ENCODE measurements at regions not wholly inside any gene's neighbourhood (a gene's known extent, or its start where the extent isn't known, plus 50 kb on each side); places are given as distances from the start of the nearest gene placed in this dataset.

GRCh38 chr13:23996456-23996855 is 99.2 kb upstream of the C1QTNF9B start:
- no peak for TF ChIP-seq CTCF (IDR thresholded peaks at IDR 0.05; ENCODE audit: low read depth, low read length, missing control alignments)
- H3K4me3 ChIP-seq (ENCODE audit: low read depth, low read length), result no peak overlapping the region
- no peak for DNase-seq (ENCODE audit: low read depth)

- H3K4me3 ChIP-seq (ENCODE audit: low read depth, low read length), result no peak overlapping the region
- no peak for TF ChIP-seq CTCF (IDR thresholded peaks at IDR 0.05; ENCODE audit: low read depth, low read length, missing control alignments)
- DNase-seq (ENCODE audit: low read depth), result no peak
These were observed 102.1 kb upstream of the C1QTNF9B start for GRCh38 chr13:23999424-23999823.

GRCh38 chr13:24002206-24002815 is 105.0 kb upstream of the C1QTNF9B start:
- no peak overlapping the region for H3K4me3 ChIP-seq (ENCODE audit: low read depth, low read length)
- no peak for DNase-seq (ENCODE audit: low read depth)
- TF ChIP-seq CTCF (IDR thresholded peaks at IDR 0.05; ENCODE audit: low read depth, low read length, missing control alignments), result no peak

GRCh38 chr13:24004142-24004899 is 107.0 kb upstream of the C1QTNF9B start:
- no peak for DNase-seq (ENCODE audit: low read depth)
- no peak overlapping the region for H3K4me3 ChIP-seq (ENCODE audit: low read depth, low read length)
- TF ChIP-seq CTCF (IDR thresholded peaks at IDR 0.05; ENCODE audit: low read depth, low read length, missing control alignments), result no peak

- no peak for TF ChIP-seq CTCF (IDR thresholded peaks at IDR 0.05; ENCODE audit: low read depth, low read length, missing control alignments)
- no peak overlapping the region for H3K4me3 ChIP-seq (ENCODE audit: low read depth, low read length)
- no peak for DNase-seq (ENCODE audit: low read depth)
These were observed 107.7 kb upstream of the C1QTNF9B start for GRCh38 chr13:24004971-24005370.

- H3K4me3 ChIP-seq (ENCODE audit: low read depth, low read length), result no peak overlapping the region
- no peak for DNase-seq (ENCODE audit: low read depth)
- no peak for TF ChIP-seq CTCF (IDR thresholded peaks at IDR 0.05; ENCODE audit: low read depth, low read length, missing control alignments)
These were observed 108.5 kb upstream of the C1QTNF9B start for GRCh38 chr13:24005755-24006281.

Measured in GM12864 (cell line).